B cell (primary cell): ENCODE measurements at regions not wholly inside any gene's neighbourhood (a gene's known extent, or its start where the extent isn't known, plus 50 kb on each side); places are given as distances from the start of the nearest gene placed in this dataset.

Experiments used
- ATAC-seq: fragments of 200-7000 bp; cut with Tn5 transposase; one replicate; pipeline ENCODE4 v1.10.0; 2021; ENCODE audit warnings: low read depth, mild to moderate bottlenecking, moderate number of reproducible peaks, moderate library complexity
- CTCF ChIA-PET: fragments of 350-600 bp; sonication (Branson Sonifier 250); formaldehyde crosslinking; loops from one replicate; lab custom pipeline; 2021; ENCODE audit warnings: antibody characterized with exemption, inconsistent platforms; lab: Charles Lee
- POLR2A ChIA-PET: fragments of 350-600 bp; sonication (Branson Sonifier 250); formaldehyde crosslinking; loops from one replicate; lab custom pipeline; 2021; ENCODE audit warnings: antibody characterized with exemption; lab: Charles Lee
- DNase-seq: peaks from one replicate; pipeline ENCODE4 v3.0.0; 2013
- H2AFZ ChIP-seq: 2 replicates; pipeline ENCODE4 v1.6.1; 2012; ENCODE audit warnings: mild to moderate bottlenecking, low read depth, low read length; ENCODE audit not compliant: insufficient read depth, poor library complexity, severe bottlenecking
- H3K27ac ChIP-seq, 2 donors: 1 replicate in 1 of 2; 2 replicates in 1 of 2; pipeline ENCODE4 v1.5.1; 2012 to 2013; ENCODE audit warnings: low read length in 2 of 2, mild to moderate bottlenecking in 2 of 2, moderate library complexity in 1 of 2
- H3K27me3 ChIP-seq, 4 experiments: fragments of 200-600 bp in 1 of 4; sonication (generic) in 1 of 4; replicated peaks in 1 of 4; 1 replicate in 2 of 4; 2 replicates in 2 of 4; pipeline versions ENCODE4 v1.6.1 to v1.7.0; 2013 to 2016; ENCODE audit warnings: low read length in 3 of 4, mild to moderate bottlenecking in 2 of 4, mixed read lengths in 1 of 4, moderate library complexity in 1 of 4; ENCODE audit not compliant: insufficient read depth in 4 of 4, control insufficient read depth in 3 of 4; ENCODE audit errors: control extremely low read depth in 1 of 4
- H3K36me3 ChIP-seq, 2 experiments: replicated peaks in 1 of 2; 1 replicate in 1 of 2; 2 replicates in 1 of 2; pipeline versions ENCODE4 v1.6.1 to v1.7.1; 2013; ENCODE audit warnings: low read length in 1 of 2; ENCODE audit not compliant: insufficient read depth in 2 of 2, control insufficient read depth in 1 of 2; ENCODE audit errors: control extremely low read depth in 1 of 2, extremely low read depth in 1 of 2
- H3K4me1 ChIP-seq, 2 donors: fragments of 200-600 bp in 1 of 2; sonication (generic) in 1 of 2; 1 replicate in 1 of 2; 2 replicates in 1 of 2; pipeline versions ENCODE4 v1.5.1 to v1.6.1; 2013 to 2017; ENCODE audit warnings: low read length in 2 of 2; ENCODE audit not compliant: control insufficient read depth in 2 of 2, insufficient read depth in 2 of 2
- H3K4me2 ChIP-seq: replicated peaks from 2 replicates; pipeline ENCODE3; 2012; ENCODE audit warnings: mild to moderate bottlenecking, low read depth, low read length; ENCODE audit not compliant: poor library complexity, severe bottlenecking
- H3K4me3 ChIP-seq, 5 experiments: fragments of 200-600 bp in 1 of 5; sonication (generic) in 1 of 5; 1 replicate in 3 of 5; 2 replicates in 2 of 5; pipeline versions ENCODE4 v1.5.1 to v1.7.0; 2011 to 2016; ENCODE audit warnings: low read length in 4 of 5, mild to moderate bottlenecking in 4 of 5, low read depth in 2 of 5, control low read depth in 1 of 5, moderate library complexity in 1 of 5; ENCODE audit not compliant: insufficient read depth in 1 of 5; ENCODE audit errors: control extremely low read depth in 1 of 5, extremely low read depth in 1 of 5
- H3K79me2 ChIP-seq: fragments of 200-600 bp; sonication (generic); one replicate; pipeline ENCODE4 v1.6.0; 2016; ENCODE audit warnings: low read length; ENCODE audit not compliant: control insufficient read depth, insufficient read depth
- H3K9ac ChIP-seq: fragments of 200-600 bp; sonication (generic); 2 replicates; pipeline ENCODE4 v1.6.1; 2017; ENCODE audit warnings: mild to moderate bottlenecking, low read length, moderate library complexity
- H3K9me3 ChIP-seq, 3 donors: one replicate each; pipeline versions ENCODE4 v1.6.1 to v1.7.1; 2013; ENCODE audit warnings: low read length in 2 of 3; ENCODE audit not compliant: control insufficient read depth in 2 of 3, insufficient read depth in 1 of 3; ENCODE audit errors: control extremely low read depth in 1 of 3
- H4K20me1 ChIP-seq: 2 replicates; pipeline ENCODE4 v1.6.0; 2012; ENCODE audit warnings: mild to moderate bottlenecking, low read length; ENCODE audit not compliant: insufficient read depth, control insufficient read depth, poor library complexity, severe bottlenecking
- H3K27ac Mint-ChIP-seq: one replicate; pipeline ENCODE4 v1.8.0; 2021; ENCODE audit warnings: mixed read lengths
- H3K27me3 Mint-ChIP-seq: one replicate; pipeline ENCODE4 v1.8.0; 2021; ENCODE audit warnings: mixed read lengths
- H3K4me1 Mint-ChIP-seq: one replicate; pipeline ENCODE4 v1.8.0; 2021; ENCODE audit warnings: mixed read lengths
- H3K4me3 Mint-ChIP-seq: one replicate; pipeline ENCODE4 v1.8.0; 2021; ENCODE audit warnings: mixed read lengths
- H3K9me3 Mint-ChIP-seq: one replicate; pipeline ENCODE4 v1.8.0; 2022; ENCODE audit warnings: mixed read lengths; ENCODE audit not compliant: insufficient read depth
- CTCF ChIP-seq: fragments of 200-600 bp; IDR thresholded peaks from one replicate; pipeline ENCODE4 v1.8.0; 2022; ENCODE audit warnings: antibody characterized with exemption, mild to moderate bottlenecking
- EZH2 ChIP-seq: IDR thresholded peaks from 2 replicates; pipeline ENCODE4 v1.6.1; 2012; ENCODE audit warnings: borderline replicate concordance, low read depth, mild to moderate bottlenecking, moderate library complexity, low read length; ENCODE audit not compliant: insufficient read depth, poor library complexity, severe bottlenecking
- WGBS: methylation state at CpG from one replicate; pipeline ENCODE4 v1.1.5; 2013; ENCODE audit warnings: missing lambda C conversion rate; ENCODE audit not compliant: insufficient coverage; 5-methylcytosine and 5-hydroxymethylcytosine counted together
- intact Hi-C: fragments of 100-400 bp; cut with micrococcal nuclease; formaldehyde crosslinking; loops from one replicate; pipeline ENCODE4 v1.10.0; 2022

- Histone ChIP-seq H4K20me1 (no peaks in the 10 kb centered on the region), H3K36me3 (no peaks in the 10 kb centered on the region), H3K4me3 (no peak overlapping the region), H3K4me1 (no peaks in the 10 kb centered on the region), H3K9me3 (peaks cover 0 to 24% (median 0%) of the 10 kb centered on the region in 3 donors), H3K79me2 (no peaks in the 10 kb centered on the region), H3K27me3 (no peaks in the 10 kb centered on the region), H3K4me2 (no peak overlapping the region), H3K9ac (no peak overlapping the region), H3K27ac (no peak overlapping the region), H2AFZ (no peak overlapping the region)
- POLR2A ChIA-PET = no interaction called here
- TF ChIP-seq EZH2 = no peak
- TF ChIP-seq CTCF = peak; percentile 72
- Mint-ChIP-seq H3K9me3 (no peaks in the 10 kb centered on the region), H3K4me1 (no peaks in the 10 kb centered on the region), H3K4me3 (no peak overlapping the region), H3K27me3 (no peaks in the 10 kb centered on the region), H3K27ac (no peak overlapping the region)
- DNase-seq (peak; percentile 16), ATAC-seq (no peak)
- 37% methylated on average over 29 of the region's 31 CpGs for WGBS
- intact Hi-C loops = no loop called here
- CTCF ChIA-PET = no interaction called here
Observed at GRCh38 chr20:21808863-21809664, 103.6 kb downstream of the PAX1 start.

GRCh38 chr20:21808139-21808538 is 102.7 kb downstream of the PAX1 start:
- Histone ChIP-seq H3K4me3 (no peak overlapping the region), H3K4me2 (no peak overlapping the region), H3K27ac (no peak overlapping the region), H3K9ac (no peak overlapping the region), H4K20me1 (no peaks in the 10 kb centered on the region), H3K4me1 (no peaks in the 10 kb centered on the region), H2AFZ (no peak overlapping the region), H3K9me3 (peaks cover 0 to 24% (median 0%) of the 10 kb centered on the region in 3 donors), H3K27me3 (no peaks in the 10 kb centered on the region), H3K79me2 (no peaks in the 10 kb centered on the region), H3K36me3 (no peaks in the 10 kb centered on the region)
- POLR2A ChIA-PET = no interaction called here
- Mint-ChIP-seq H3K27me3 (no peaks in the 10 kb centered on the region), H3K9me3 (no peaks in the 10 kb centered on the region), H3K4me1 (no peaks in the 10 kb centered on the region), H3K4me3 (no peak overlapping the region), H3K27ac (no peak overlapping the region)
- WGBS = 77% methylated on average over 3 of the region's 3 CpGs
- intact Hi-C loops = no loop called here
- TF ChIP-seq CTCF (no peak), EZH2 (no peak)
- ATAC-seq = no peak
- CTCF ChIA-PET = no interaction called here
- DNase-seq = no peak
